HepG2 (cell line): ENCODE measurements at regions not wholly inside any gene's neighbourhood (a gene's known extent, or its start where the extent isn't known, plus 50 kb on each side); places are given as distances from the start of the nearest gene placed in this dataset.

Experiments
- AGO1 ChIP-seq: fragments of 200-400 bp; formaldehyde crosslinking; IDR thresholded peaks from 2 replicates; pipeline ENCODE4 v1.6.1; 2017; ENCODE audit warnings: mild to moderate bottlenecking, low read depth, low read length, moderate library complexity; ENCODE audit not compliant: poor library complexity, severe bottlenecking
- ELF3 ChIP-seq: IDR thresholded peaks from 2 replicates; pipeline ENCODE4 v1.6.1; 2016; ENCODE audit warnings: missing genetic modification reagents, missing compliant biosample characterization
- FOXP1 ChIP-seq, 2 experiments: fragments of 450-650 bp in 1 of 2; IDR thresholded peaks; 2 replicates each; pipeline ENCODE4 v1.6.1; 2017 to 2018; ENCODE audit warnings: antibody characterized with exemption in 1 of 2
- GATAD2A ChIP-seq: IDR thresholded peaks from 2 replicates; pipeline ENCODE4 v1.6.1; 2016
- HDAC1 ChIP-seq: sonication (generic); formaldehyde crosslinking; IDR thresholded peaks from 2 replicates; pipeline ENCODE4 v1.5.1; 2020; ENCODE audit warnings: mild to moderate bottlenecking, missing genetic modification reagents
- JUNB ChIP-seq: sonication (generic); formaldehyde crosslinking; IDR thresholded peaks from 2 replicates; pipeline ENCODE4 v1.8.0; 2022; ENCODE audit warnings: missing genetic modification reagents, mild to moderate bottlenecking, borderline replicate concordance
- LCORL ChIP-seq, 2 experiments: fragments of 450-650 bp in 1 of 2; sonication (generic) in 1 of 2; formaldehyde crosslinking in 1 of 2; IDR thresholded peaks; 2 replicates each; pipeline versions ENCODE4 v1.5.0 to v1.6.1; 2017 to 2020; ENCODE audit warnings: antibody characterized with exemption in 1 of 2, missing genetic modification reagents in 1 of 2
- NFIC ChIP-seq: IDR thresholded peaks from 2 replicates; pipeline ENCODE4 v1.6.1; 2012; ENCODE audit warnings: mild to moderate bottlenecking, low read length, inconsistent platforms
- NR2F2 ChIP-seq: IDR thresholded peaks from 2 replicates; pipeline ENCODE4 v1.6.1; 2012; ENCODE audit warnings: low read depth, inconsistent platforms, borderline replicate concordance
- PHF5A ChIP-seq: IDR thresholded peaks from one replicate; pipeline ENCODE4 v1.6.1; 2018; ENCODE audit warnings: low read depth, missing genetic modification reagents; ENCODE audit not compliant: unreplicated experiment
- PITX1 ChIP-seq: sonication (generic); formaldehyde crosslinking; IDR thresholded peaks from 2 replicates; pipeline ENCODE4 v1.5.1; 2020; ENCODE audit warnings: mild to moderate bottlenecking, missing genetic modification reagents
- RXRB ChIP-seq: IDR thresholded peaks from 2 replicates; pipeline ENCODE4 v1.6.1; 2016; ENCODE audit warnings: borderline replicate concordance, missing genetic modification reagents, missing compliant biosample characterization
- SALL1 ChIP-seq: sonication (generic); formaldehyde crosslinking; IDR thresholded peaks from 2 replicates; pipeline ENCODE4 v1.8.0; 2022; ENCODE audit warnings: mild to moderate bottlenecking, missing genetic modification reagents
- SAP130 ChIP-seq: IDR thresholded peaks from 2 replicates; pipeline ENCODE4 v1.6.1; 2016; ENCODE audit warnings: low read depth
- SIX4 ChIP-seq: sonication (generic); formaldehyde crosslinking; IDR thresholded peaks from 2 replicates; pipeline ENCODE4 v1.4.0; 2020; ENCODE audit warnings: missing genetic modification reagents
- TRIM24 ChIP-seq: sonication (generic); formaldehyde crosslinking; IDR thresholded peaks from 2 replicates; pipeline ENCODE4 v1.8.0; 2022; ENCODE audit warnings: mild to moderate bottlenecking, missing genetic modification reagents
- ZFP90 ChIP-seq: sonication (generic); formaldehyde crosslinking; IDR thresholded peaks from 2 replicates; pipeline ENCODE4 v1.8.0; 2022; ENCODE audit warnings: missing genetic modification reagents, mild to moderate bottlenecking, inconsistent platforms, borderline replicate concordance
- ZNF207 ChIP-seq: fragments of 450-650 bp; IDR thresholded peaks from 2 replicates; pipeline ENCODE4 v1.6.1; 2016; ENCODE audit warnings: antibody characterized with exemption, borderline replicate concordance
- ZNF343 ChIP-seq: sonication (generic); formaldehyde crosslinking; IDR thresholded peaks from 2 replicates; pipeline ENCODE4 v1.4.0; 2020; ENCODE audit warnings: mild to moderate bottlenecking, missing genetic modification reagents
- TF ChIP-seq, protein P1 (sequence below): IDR thresholded peaks from 2 replicates; pipeline ENCODE4 v1.6.1; 2016; ENCODE audit warnings: missing compliant biosample characterization, missing genetic modification reagents, borderline replicate concordance
- TF ChIP-seq, protein P2 (sequence below): sonication (generic); formaldehyde crosslinking; IDR thresholded peaks from 2 replicates; pipeline ENCODE4 v1.8.1; 2023; ENCODE audit warnings: missing genetic modification reagents, mild to moderate bottlenecking, borderline replicate concordance
- TF ChIP-seq, protein P3 (sequence below): sonication (generic); formaldehyde crosslinking; IDR thresholded peaks from 2 replicates; pipeline ENCODE4 v1.5.0; 2020; ENCODE audit warnings: missing genetic modification reagents
- TF ChIP-seq, protein P4 (sequence below), 2 experiments: sonication (generic) in 1 of 2; formaldehyde crosslinking in 1 of 2; IDR thresholded peaks; 2 replicates each; pipeline versions ENCODE4 v1.5.1 to v1.6.1; 2011 to 2020; ENCODE audit warnings: borderline replicate concordance in 1 of 2, low read depth in 1 of 2, low read length in 1 of 2, mild to moderate bottlenecking in 1 of 2, missing genetic modification reagents in 1 of 2, moderate library complexity in 1 of 2
- TF ChIP-seq, protein P5 (sequence below): sonication (generic); formaldehyde crosslinking; IDR thresholded peaks from 2 replicates; pipeline ENCODE4 v1.4.0; 2020; ENCODE audit warnings: missing genetic modification reagents, borderline replicate concordance

DNA sequence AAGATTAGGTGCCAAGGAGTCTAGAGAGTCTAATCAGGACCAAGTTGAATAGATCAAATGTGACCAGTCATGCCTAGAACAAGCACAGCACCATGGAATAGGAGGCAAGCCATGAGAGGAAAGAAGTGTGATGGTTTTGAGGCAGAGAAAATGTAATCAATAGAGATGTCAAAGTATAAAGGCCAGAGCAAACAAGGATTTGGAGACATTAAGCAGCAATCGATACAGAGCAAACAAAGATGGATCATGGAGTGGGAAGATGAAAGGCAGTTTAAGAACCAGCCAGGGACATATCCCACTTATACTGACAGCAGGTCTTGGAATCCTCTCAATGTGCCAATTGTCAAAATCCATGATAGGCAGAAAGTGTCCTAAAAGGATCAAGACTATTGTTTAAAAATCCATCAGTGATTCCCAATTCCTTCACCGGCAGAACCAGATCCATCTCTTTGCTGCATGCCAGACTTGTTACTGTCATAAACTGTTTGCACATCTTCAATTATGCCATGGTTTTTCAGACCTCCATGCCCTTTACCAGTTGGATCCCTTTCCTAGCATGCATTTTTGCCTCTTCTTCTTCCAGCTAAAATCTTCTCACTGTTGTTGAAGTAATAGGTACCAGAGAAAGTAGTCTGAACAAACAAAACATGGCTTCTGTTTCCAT lies 520.7 kb upstream of the ARX start (continued):
- TF ChIP-seq, protein P1, sequence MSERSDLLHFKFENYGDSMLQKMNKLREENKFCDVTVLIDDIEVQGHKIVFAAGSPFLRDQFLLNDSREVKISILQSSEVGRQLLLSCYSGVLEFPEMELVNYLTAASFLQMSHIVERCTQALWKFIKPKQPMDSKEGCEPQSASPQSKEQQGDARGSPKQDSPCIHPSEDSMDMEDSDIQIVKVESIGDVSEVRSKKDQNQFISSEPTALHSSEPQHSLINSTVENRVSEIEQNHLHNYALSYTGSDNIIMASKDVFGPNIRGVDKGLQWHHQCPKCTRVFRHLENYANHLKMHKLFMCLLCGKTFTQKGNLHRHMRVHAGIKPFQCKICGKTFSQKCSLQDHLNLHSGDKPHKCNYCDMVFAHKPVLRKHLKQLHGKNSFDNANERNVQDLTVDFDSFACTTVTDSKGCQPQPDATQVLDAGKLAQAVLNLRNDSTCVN: no peak
- TF ChIP-seq HDAC1 (CRISPR knock-in tag) (peak; percentile 31; the same call in 1 of the 2 replicates), AGO1 (no peak), ZNF207 (no peak), LCORL (IDR thresholded peaks at IDR 0.05) (0 out of 2 replicates have a peak, but pooled peaks have one; percentile 23), LCORL (CRISPR knock-in tag; IDR thresholded peaks at IDR 0.05) (no peak), JUNB (CRISPR knock-in tag) (0 out of 2 replicates have a peak, but pooled peaks have one; percentile 51), ELF3 (CRISPR knock-in tag) (0 out of 2 replicates have a peak, but pooled peaks have one; percentile 20), ZNF343 (CRISPR knock-in tag) (no peak), PITX1 (peak; percentile 97), NFIC (peak; percentile 66; the same call in 1 of the 2 replicates), FOXP1 (IDR thresholded peaks at IDR 0.05) (no peak), FOXP1 (CRISPR knock-in tag; IDR thresholded peaks at IDR 0.05) (peak; percentile 46; the same call in 1 of the 2 replicates), RXRB (CRISPR knock-in tag) (0 out of 2 replicates have a peak, but pooled peaks have one; percentile 44), GATAD2A (CRISPR knock-in tag) (peak; percentile 70; the same call in 1 of the 2 replicates), SAP130 (CRISPR knock-in tag) (no peak), NR2F2 (peak; percentile 84), TRIM24 (CRISPR knock-in tag) (no peak), ZFP90 (no peak), SALL1 (CRISPR knock-in tag) (peak; percentile 61; the same call in 1 of the 2 replicates), SIX4 (CRISPR knock-in tag) (no peak), PHF5A (CRISPR knock-in tag) (no peak)
- TF ChIP-seq, protein P2, sequence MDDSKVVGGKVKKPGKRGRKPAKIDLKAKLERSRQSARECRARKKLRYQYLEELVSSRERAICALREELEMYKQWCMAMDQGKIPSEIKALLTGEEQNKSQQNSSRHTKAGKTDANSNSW (CRISPR knock-in tag): no peak
- TF ChIP-seq, protein P3, sequence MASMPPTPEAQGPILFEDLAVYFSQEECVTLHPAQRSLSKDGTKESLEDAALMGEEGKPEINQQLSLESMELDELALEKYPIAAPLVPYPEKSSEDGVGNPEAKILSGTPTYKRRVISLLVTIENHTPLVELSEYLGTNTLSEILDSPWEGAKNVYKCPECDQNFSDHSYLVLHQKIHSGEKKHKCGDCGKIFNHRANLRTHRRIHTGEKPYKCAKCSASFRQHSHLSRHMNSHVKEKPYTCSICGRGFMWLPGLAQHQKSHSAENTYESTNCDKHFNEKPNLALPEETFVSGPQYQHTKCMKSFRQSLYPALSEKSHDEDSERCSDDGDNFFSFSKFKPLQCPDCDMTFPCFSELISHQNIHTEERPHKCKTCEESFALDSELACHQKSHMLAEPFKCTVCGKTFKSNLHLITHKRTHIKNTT (CRISPR knock-in tag): no peak
- TF ChIP-seq, protein P4, sequence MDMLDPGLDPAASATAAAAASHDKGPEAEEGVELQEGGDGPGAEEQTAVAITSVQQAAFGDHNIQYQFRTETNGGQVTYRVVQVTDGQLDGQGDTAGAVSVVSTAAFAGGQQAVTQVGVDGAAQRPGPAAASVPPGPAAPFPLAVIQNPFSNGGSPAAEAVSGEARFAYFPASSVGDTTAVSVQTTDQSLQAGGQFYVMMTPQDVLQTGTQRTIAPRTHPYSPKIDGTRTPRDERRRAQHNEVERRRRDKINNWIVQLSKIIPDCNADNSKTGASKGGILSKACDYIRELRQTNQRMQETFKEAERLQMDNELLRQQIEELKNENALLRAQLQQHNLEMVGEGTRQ (IDR thresholded peaks at IDR 0.05; ENCODE audit: low read depth, low read length): no peak
- TF ChIP-seq, protein P4 (CRISPR knock-in tag; IDR thresholded peaks at IDR 0.05; ENCODE audit: borderline replicate concordance): no peak
- TF ChIP-seq, protein P5, sequence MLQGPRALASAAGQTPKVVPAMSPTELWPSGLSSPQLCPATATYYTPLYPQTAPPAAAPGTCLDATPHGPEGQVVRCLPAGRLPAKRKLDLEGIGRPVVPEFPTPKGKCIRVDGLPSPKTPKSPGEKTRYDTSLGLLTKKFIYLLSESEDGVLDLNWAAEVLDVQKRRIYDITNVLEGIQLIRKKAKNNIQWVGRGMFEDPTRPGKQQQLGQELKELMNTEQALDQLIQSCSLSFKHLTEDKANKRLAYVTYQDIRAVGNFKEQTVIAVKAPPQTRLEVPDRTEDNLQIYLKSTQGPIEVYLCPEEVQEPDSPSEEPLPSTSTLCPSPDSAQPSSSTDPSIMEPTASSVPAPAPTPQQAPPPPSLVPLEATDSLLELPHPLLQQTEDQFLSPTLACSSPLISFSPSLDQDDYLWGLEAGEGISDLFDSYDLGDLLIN (CRISPR knock-in tag): no peak
